Fibroblast of lung (primary cell): ENCODE measurements at regions not wholly inside any gene's neighbourhood (a gene's known extent, or its start where the extent isn't known, plus 50 kb on each side); places are given as distances from the start of the nearest gene placed in this dataset.

ENCODE experiments used
- DNase-seq, 2 donors: peaks; one replicate each; pipeline versions ENCODE4 v3.0.0 to v3.0.0-alpha.2; 2010; ENCODE audit warnings: low read depth in 2 of 2
- H2AFZ ChIP-seq: 2 replicates; pipeline ENCODE4 v1.5.1; 2012; ENCODE audit warnings: low read length, control low read depth, inconsistent platforms
- H3K27ac ChIP-seq: 2 replicates; pipeline ENCODE4 v1.5.1; 2011; ENCODE audit warnings: low read length, control low read depth; ENCODE audit not compliant: insufficient read depth
- H3K27me3 ChIP-seq: 2 replicates; pipeline ENCODE4 v1.5.1; 2011; ENCODE audit warnings: mild to moderate bottlenecking, low read length; ENCODE audit not compliant: control insufficient read depth, insufficient read depth
- H3K36me3 ChIP-seq: 2 replicates; pipeline ENCODE4 v1.5.1; 2011; ENCODE audit warnings: low read length; ENCODE audit not compliant: control insufficient read depth, insufficient read depth
- H3K4me1 ChIP-seq: 2 replicates; pipeline ENCODE4 v1.5.1; 2011; ENCODE audit warnings: low read length; ENCODE audit not compliant: control insufficient read depth, insufficient read depth; ENCODE audit errors: extremely low read depth
- H3K4me2 ChIP-seq: 2 replicates; pipeline ENCODE4 v1.5.1; 2011; ENCODE audit warnings: low read length, control low read depth; ENCODE audit not compliant: insufficient read depth; ENCODE audit errors: extremely low read depth
- H3K4me3 ChIP-seq, 4 experiments: fragments of 200-600 bp in 1 of 4; sonication (generic) in 1 of 4; replicated peaks in 1 of 4; 2 replicates each; pipeline ENCODE4 v1.5.1; 2011 to 2016; ENCODE audit warnings: low read length in 4 of 4, low read depth in 3 of 4, mild to moderate bottlenecking in 3 of 4, control low read depth in 2 of 4, inconsistent platforms in 1 of 4, mixed read lengths in 1 of 4; ENCODE audit not compliant: insufficient read depth in 1 of 4; ENCODE audit errors: control extremely low read depth in 1 of 4
- H3K79me2 ChIP-seq: 2 replicates; pipeline ENCODE4 v1.5.1; 2012; ENCODE audit warnings: mild to moderate bottlenecking, low read length, inconsistent platforms; ENCODE audit not compliant: control insufficient read depth, insufficient read depth
- H3K9ac ChIP-seq: 2 replicates; pipeline ENCODE4 v1.5.1; 2011; ENCODE audit warnings: mild to moderate bottlenecking, low read length, control low read depth; ENCODE audit not compliant: insufficient read depth
- H3K9me3 ChIP-seq: 2 replicates; pipeline ENCODE4 v1.5.1; 2012; ENCODE audit warnings: low read depth, low read length; ENCODE audit not compliant: control insufficient read depth, insufficient read depth
- H4K20me1 ChIP-seq: 2 replicates; pipeline ENCODE4 v1.5.1; 2011; ENCODE audit warnings: low read length; ENCODE audit not compliant: control insufficient read depth, insufficient read depth; ENCODE audit errors: extremely low read depth
- CTCF ChIP-seq, 2 donors: IDR thresholded peaks in 1 of 2; conservative IDR thresholded peaks in 1 of 2; 1 replicate in 1 of 2; 2 replicates in 1 of 2; pipeline ENCODE4 v1.5.1; 2011 to 2012; ENCODE audit warnings: low read length in 2 of 2, control low read depth in 1 of 2, inconsistent platforms in 1 of 2, low read depth in 1 of 2, mild to moderate bottlenecking in 1 of 2
- EZH2 ChIP-seq: IDR thresholded peaks from 2 replicates; pipeline ENCODE4 v1.5.1; 2012; ENCODE audit warnings: low read length, control low read depth, mild to moderate bottlenecking; ENCODE audit errors: missing control alignments

DNA sequence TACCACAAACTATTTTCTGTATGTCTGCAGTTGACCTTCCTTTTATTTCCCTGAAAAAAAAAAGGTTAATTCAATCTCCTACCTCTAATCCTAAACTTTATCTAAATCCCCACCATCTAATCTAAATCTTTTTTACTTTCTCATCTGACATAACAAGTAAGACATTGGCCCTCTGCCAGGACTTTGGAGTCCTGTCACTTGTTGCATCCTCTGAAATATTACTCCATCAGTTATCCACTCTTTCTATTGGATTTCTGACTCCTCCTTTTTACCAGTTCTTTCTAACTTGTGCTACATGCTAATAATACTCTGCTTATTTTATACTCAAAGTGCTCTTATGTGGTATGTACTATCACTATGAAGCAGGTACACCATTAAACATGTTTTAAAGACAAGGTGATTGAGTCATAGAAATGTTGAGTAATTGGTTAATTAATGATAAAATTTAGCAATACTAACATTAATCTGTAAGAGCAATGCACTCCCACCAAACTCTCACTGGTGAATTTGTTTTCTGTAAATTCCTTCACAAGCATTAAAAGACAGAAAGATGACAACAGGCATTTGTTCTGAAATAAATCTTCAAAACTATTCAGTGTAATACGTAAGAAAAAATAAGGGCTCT is 914.2 kb upstream of the RAG2 start:
- H3K4me1 ChIP-seq: no peaks in the 10 kb centered on the region
- no peak overlapping the region for H3K9ac ChIP-seq
- H3K79me2 ChIP-seq: no peaks in the 10 kb centered on the region
- no peak overlapping the region for H3K27ac ChIP-seq
- peak in 1 of 2 donors; percentile 28 for DNase-seq
- H2AFZ ChIP-seq: no peak overlapping the region
- TF ChIP-seq EZH2 (no peak), CTCF (conservative IDR thresholded peaks at IDR 0.05 in 1 of 2, IDR thresholded peaks at IDR 0.05 in 1 of 2; ENCODE audit: low read depth in 1 of 2, low read length in 2 of 2) (no peak)
- no peaks in the 10 kb centered on the region for H3K27me3 ChIP-seq
- H3K4me2 ChIP-seq: no peak overlapping the region
- H3K9me3 ChIP-seq: no peaks in the 10 kb centered on the region
- no peaks in the 10 kb centered on the region for H4K20me1 ChIP-seq
- H3K4me3 ChIP-seq: no peak overlapping the region
- H3K36me3 ChIP-seq: no peaks in the 10 kb centered on the region

GRCh38 chr11:37511425-37511933 is 913.4 kb upstream of the RAG2 start:
- Histone ChIP-seq H3K27me3 (no peaks in the 10 kb centered on the region), H3K27ac (no peak overlapping the region), H3K9ac (no peak overlapping the region), H2AFZ (no peak overlapping the region), H3K4me1 (peaks cover under 1% of the 10 kb centered on the region), H4K20me1 (no peaks in the 10 kb centered on the region), H3K4me3 (no peak overlapping the region), H3K36me3 (no peaks in the 10 kb centered on the region), H3K79me2 (no peaks in the 10 kb centered on the region), H3K9me3 (no peaks in the 10 kb centered on the region), H3K4me2 (no peak overlapping the region)
- no peak for TF ChIP-seq EZH2
- no peak for TF ChIP-seq CTCF (conservative IDR thresholded peaks at IDR 0.05 in 1 of 2, IDR thresholded peaks at IDR 0.05 in 1 of 2; ENCODE audit: low read depth in 1 of 2, low read length in 2 of 2)
- peak; percentile 74 to 86 for DNase-seq

GRCh38 chr11:37509506-37509905 is 911.5 kb upstream of the RAG2 start:
- Histone ChIP-seq H3K27me3 (no peaks in the 10 kb centered on the region), H3K4me1 (peaks cover 8% of the 10 kb centered on the region), H4K20me1 (no peaks in the 10 kb centered on the region), H3K4me3 (no peak overlapping the region), H3K27ac (no peak overlapping the region), H3K4me2 (no peak overlapping the region), H3K79me2 (no peaks in the 10 kb centered on the region), H3K36me3 (no peaks in the 10 kb centered on the region), H3K9ac (no peak overlapping the region), H2AFZ (no peak overlapping the region), H3K9me3 (no peaks in the 10 kb centered on the region)
- no peak for TF ChIP-seq CTCF (conservative IDR thresholded peaks at IDR 0.05 in 1 of 2, IDR thresholded peaks at IDR 0.05 in 1 of 2; ENCODE audit: low read depth in 1 of 2, low read length in 2 of 2)
- no peak for TF ChIP-seq EZH2
- DNase-seq: no peak
